22Rv1 (cell line): ENCODE measurements at regions not wholly inside any gene's neighbourhood (a gene's known extent, or its start where the extent isn't known, plus 50 kb on each side); places are given as distances from the start of the nearest gene placed in this dataset.

Experiments
- H3K27ac ChIP-seq: fragments of 450-650 bp; 2 replicates; pipeline ENCODE4 v1.5.1; 2017
- ZFX ChIP-seq: fragments of 450-650 bp; IDR thresholded peaks from 2 replicates; pipeline ENCODE4 v1.6.1; 2017; ENCODE audit warnings: antibody characterized with exemption, borderline replicate concordance
- TF ChIP-seq, protein P1 (sequence below): fragments of 450-650 bp; IDR thresholded peaks from 2 replicates; pipeline ENCODE4 v1.5.1; 2017; ENCODE audit warnings: mild to moderate bottlenecking

DNA sequence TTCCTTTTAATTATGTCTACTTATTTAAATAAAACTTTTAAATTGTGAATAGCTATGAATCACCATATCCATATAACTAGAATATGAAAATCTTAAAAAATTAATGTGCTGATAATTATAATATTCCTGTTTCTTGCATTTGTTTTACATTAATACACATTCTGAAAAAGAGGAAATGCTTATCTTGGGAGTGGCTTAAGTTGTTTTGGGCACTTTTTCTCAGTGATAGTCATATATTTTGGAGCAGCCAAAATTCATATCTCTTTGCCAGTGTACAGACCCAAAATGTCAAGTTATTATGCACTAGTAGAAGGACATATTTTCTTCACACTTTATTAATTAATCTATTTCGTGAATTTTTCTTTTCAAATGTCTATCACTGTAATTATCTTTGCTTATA, 838.5 kb downstream of the USP25 start:
- TF ChIP-seq, protein P1, sequence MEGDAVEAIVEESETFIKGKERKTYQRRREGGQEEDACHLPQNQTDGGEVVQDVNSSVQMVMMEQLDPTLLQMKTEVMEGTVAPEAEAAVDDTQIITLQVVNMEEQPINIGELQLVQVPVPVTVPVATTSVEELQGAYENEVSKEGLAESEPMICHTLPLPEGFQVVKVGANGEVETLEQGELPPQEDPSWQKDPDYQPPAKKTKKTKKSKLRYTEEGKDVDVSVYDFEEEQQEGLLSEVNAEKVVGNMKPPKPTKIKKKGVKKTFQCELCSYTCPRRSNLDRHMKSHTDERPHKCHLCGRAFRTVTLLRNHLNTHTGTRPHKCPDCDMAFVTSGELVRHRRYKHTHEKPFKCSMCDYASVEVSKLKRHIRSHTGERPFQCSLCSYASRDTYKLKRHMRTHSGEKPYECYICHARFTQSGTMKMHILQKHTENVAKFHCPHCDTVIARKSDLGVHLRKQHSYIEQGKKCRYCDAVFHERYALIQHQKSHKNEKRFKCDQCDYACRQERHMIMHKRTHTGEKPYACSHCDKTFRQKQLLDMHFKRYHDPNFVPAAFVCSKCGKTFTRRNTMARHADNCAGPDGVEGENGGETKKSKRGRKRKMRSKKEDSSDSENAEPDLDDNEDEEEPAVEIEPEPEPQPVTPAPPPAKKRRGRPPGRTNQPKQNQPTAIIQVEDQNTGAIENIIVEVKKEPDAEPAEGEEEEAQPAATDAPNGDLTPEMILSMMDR = no peak
- no peak for TF ChIP-seq ZFX
- H3K27ac ChIP-seq = no peak overlapping the region

DNA sequence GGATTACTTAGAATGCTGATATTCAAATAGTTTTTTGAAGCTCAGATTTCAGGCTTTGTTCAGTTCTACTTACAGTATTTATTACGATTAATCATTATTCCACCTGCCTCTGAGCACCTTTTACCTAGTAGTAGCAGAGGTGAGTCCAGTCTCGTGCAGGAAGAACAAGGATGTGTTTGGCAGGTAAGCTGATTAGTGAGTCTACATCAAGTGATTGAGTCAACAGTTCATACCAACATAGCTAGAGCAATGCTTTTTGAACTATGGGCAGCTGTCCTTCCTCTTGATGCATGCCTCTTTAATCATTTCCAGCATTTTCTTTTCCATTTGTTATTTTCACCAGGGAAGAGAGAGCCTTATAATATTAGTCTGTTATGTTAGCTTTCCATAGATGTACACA, 838.9 kb downstream of the USP25 start:
- no peak overlapping the region for H3K27ac ChIP-seq
- TF ChIP-seq, protein P1 = no peak
- no peak for TF ChIP-seq ZFX

- no peak for TF ChIP-seq ZFX
- TF ChIP-seq, protein P1 = no peak
- H3K27ac ChIP-seq = no peak overlapping the region
These were observed 839.9 kb downstream of the USP25 start for GRCh38 chr21:16569679-16570078.

GRCh38 chr21:16570171-16570570, 840.4 kb downstream of the USP25 start:
- no peak overlapping the region for H3K27ac ChIP-seq
- TF ChIP-seq, protein P1 = no peak
- no peak for TF ChIP-seq ZFX

DNA sequence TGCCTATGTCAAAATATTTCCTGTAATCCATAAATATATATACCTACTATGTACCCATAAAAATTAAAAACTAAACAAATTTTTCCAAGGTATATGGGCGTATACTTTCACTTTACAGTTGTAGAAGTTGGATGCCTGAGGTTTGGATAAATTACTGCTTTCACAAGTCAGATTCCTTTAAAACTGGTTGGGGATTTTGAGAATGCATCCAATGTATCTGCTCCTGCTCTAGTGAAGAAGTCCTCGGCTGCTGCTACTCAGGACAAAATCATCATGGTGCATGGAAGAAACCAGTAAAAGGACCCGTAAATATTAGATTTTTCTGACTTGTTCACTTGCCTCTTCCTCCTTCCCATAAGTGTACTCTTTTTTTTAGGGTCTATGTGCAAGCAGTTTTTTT, 841.1 kb downstream of the USP25 start:
- no peak for TF ChIP-seq ZFX
- TF ChIP-seq, protein P1 = no peak
- no peak overlapping the region for H3K27ac ChIP-seq

DNA sequence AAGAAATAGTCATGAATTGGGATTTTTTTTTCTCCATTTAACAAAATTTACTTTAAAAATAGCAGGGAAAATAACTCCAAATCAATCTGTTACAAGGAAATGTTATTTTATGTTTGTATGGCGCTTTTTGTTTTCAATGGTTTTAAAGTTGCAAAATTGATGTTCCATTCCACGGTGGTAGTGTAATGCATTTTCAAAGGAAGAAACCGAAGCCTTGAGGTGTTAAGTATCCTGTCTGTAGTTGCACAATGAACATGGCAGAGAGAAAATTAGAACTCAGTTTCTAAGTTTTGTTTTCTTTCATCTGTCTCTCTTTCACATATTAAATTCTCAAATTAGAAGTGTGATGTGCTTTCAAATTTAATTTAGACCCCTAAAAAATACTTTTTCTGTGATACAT, 841.8 kb downstream of the USP25 start:
- H3K27ac ChIP-seq = no peak overlapping the region
- TF ChIP-seq ZFX = no peak
- TF ChIP-seq, protein P1 = no peak

GRCh38 chr21:16572032-16572431, 842.2 kb downstream of the USP25 start:
- H3K27ac ChIP-seq = no peak overlapping the region
- TF ChIP-seq, protein P1 = no peak
- no peak for TF ChIP-seq ZFX
